HepG2 (cell line): ENCODE measurements at regions not wholly inside any gene's neighbourhood (a gene's known extent, or its start where the extent isn't known, plus 50 kb on each side); places are given as distances from the start of the nearest gene placed in this dataset.

Experiments
- ELF3 ChIP-seq: IDR thresholded peaks from 2 replicates; pipeline ENCODE4 v1.6.1; 2016; ENCODE audit warnings: missing genetic modification reagents, missing compliant biosample characterization
- GABPB1 ChIP-seq: IDR thresholded peaks from 2 replicates; pipeline ENCODE4 v1.6.1; 2016; ENCODE audit warnings: mild to moderate bottlenecking, missing genetic modification reagents, moderate library complexity, missing compliant biosample characterization
- GFI1 ChIP-seq: sonication (generic); formaldehyde crosslinking; IDR thresholded peaks from 2 replicates; pipeline ENCODE4 v1.5.0; 2020; ENCODE audit warnings: missing genetic modification reagents, mild to moderate bottlenecking, borderline replicate concordance
- HMG20B ChIP-seq: conservative IDR thresholded peaks from 2 replicates; pipeline ENCODE4 v1.6.1; 2016; ENCODE audit warnings: missing genetic modification reagents, missing compliant biosample characterization
- NFYC ChIP-seq: IDR thresholded peaks from 2 replicates; pipeline ENCODE4 v1.6.1; 2016; ENCODE audit warnings: missing genetic modification reagents, missing compliant biosample characterization
- SATB2 ChIP-seq: sonication (generic); formaldehyde crosslinking; IDR thresholded peaks from 2 replicates; pipeline ENCODE4 v1.5.0; 2020; ENCODE audit warnings: missing genetic modification reagents
- SMC3 ChIP-seq: IDR thresholded peaks from 2 replicates; pipeline ENCODE4 v1.6.1; 2011; ENCODE audit warnings: low read length, improper control_type of control experiment
- TF ChIP-seq, protein P1 (sequence below): sonication (generic); formaldehyde crosslinking; IDR thresholded peaks from 2 replicates; pipeline ENCODE4 v1.5.1; 2020; ENCODE audit warnings: missing genetic modification reagents, mild to moderate bottlenecking, borderline replicate concordance

GRCh38 chrX:140425712-140426395 is 79.0 kb downstream of the SOX3 start:
- TF ChIP-seq, protein P1, sequence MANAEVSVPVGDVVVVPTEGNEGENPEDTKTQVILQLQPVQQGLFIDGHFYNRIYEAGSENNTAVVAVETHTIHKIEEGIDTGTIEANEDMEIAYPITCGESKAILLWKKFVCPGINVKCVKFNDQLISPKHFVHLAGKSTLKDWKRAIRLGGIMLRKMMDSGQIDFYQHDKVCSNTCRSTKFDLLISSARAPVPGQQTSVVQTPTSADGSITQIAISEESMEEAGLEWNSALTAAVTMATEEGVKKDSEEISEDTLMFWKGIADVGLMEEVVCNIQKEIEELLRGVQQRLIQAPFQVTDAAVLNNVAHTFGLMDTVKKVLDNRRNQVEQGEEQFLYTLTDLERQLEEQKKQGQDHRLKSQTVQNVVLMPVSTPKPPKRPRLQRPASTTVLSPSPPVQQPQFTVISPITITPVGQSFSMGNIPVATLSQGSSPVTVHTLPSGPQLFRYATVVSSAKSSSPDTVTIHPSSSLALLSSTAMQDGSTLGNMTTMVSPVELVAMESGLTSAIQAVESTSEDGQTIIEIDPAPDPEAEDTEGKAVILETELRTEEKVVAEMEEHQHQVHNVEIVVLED (CRISPR knock-in tag): no peak
- TF ChIP-seq HMG20B (CRISPR knock-in tag) (no peak), GABPB1 (CRISPR knock-in tag) (no peak), SMC3 (no peak), ELF3 (CRISPR knock-in tag) (no peak), NFYC (CRISPR knock-in tag) (no peak), GFI1 (CRISPR knock-in tag) (no peak), SATB2 (CRISPR knock-in tag) (no peak)
